NOMO-1 treated with dmso at 0.1 percent for 144 hours (cell line): ENCODE measurements at regions not wholly inside any gene's neighbourhood (a gene's known extent, or its start where the extent isn't known, plus 50 kb on each side); places are given as distances from the start of the nearest gene placed in this dataset.
A peak's percentile ranks its signal among the peaks of the same experiment; 100 is the strongest.

Experiments
- DNase-seq: peaks from one replicate; lab custom pipeline; 2025; ENCODE audit not compliant: unreplicated experiment; lab: John Stamatoyannopoulos, UW

GRCh38 chr10:98332623-98333269 is 64.8 kb upstream of the LOXL4 start:
- no peak for DNase-seq

DNA sequence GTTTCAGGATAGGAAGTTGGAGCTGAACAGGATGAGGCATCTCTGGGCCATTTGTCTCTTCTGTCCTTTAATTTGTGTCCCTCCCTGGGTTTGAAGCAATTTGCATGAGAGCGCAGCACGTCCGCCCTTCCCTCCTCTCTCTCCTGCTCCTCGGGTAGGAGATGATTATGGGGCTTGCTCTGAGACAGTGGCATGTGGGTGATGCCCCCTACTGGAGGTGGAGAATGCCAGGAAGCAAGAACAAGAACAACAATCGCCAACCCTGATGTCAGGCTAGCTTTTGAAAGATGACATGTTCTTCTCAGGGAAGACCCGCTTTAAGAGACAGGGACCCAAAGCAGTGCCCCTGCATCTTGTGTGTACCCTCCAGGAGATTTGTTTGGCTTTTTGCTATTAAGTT is 63.9 kb upstream of the LOXL4 start:
- DNase-seq, result peak; percentile 36

DNA sequence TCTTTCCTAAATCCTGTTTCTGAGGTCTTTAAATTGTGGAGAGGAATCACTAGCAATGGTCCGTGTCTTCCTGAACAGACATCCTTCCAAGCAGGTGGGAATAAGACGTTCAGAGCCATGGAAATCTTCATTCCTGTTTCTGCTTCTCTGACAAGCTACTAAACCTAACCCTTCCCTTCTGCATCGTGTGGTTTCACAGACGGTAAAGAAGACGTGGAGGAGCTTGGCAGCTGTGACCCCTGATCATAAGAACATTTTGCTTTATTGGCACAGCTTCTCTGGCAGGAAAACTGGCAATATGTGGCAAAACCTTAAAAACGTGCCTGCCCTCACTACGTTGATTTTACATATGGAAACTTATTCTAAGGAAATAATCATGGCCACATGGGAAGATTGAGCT is 63.0 kb upstream of the LOXL4 start:
- no peak for DNase-seq

GRCh38 chr10:98328640-98329039 is 60.6 kb upstream of the LOXL4 start:
- DNase-seq, result no peak

- no peak for DNase-seq
These were observed 60.2 kb upstream of the LOXL4 start for GRCh38 chr10:98328163-98328562.

- DNase-seq, result no peak
These were observed 58.6 kb upstream of the LOXL4 start for GRCh38 chr10:98326621-98327027.

GRCh38 chr10:98323221-98324164 is 55.5 kb upstream of the LOXL4 start:
- DNase-seq, result peak; percentile 87

GRCh38 chr10:98321186-98321780 is 53.3 kb upstream of the LOXL4 start:
- no peak for DNase-seq

DNA sequence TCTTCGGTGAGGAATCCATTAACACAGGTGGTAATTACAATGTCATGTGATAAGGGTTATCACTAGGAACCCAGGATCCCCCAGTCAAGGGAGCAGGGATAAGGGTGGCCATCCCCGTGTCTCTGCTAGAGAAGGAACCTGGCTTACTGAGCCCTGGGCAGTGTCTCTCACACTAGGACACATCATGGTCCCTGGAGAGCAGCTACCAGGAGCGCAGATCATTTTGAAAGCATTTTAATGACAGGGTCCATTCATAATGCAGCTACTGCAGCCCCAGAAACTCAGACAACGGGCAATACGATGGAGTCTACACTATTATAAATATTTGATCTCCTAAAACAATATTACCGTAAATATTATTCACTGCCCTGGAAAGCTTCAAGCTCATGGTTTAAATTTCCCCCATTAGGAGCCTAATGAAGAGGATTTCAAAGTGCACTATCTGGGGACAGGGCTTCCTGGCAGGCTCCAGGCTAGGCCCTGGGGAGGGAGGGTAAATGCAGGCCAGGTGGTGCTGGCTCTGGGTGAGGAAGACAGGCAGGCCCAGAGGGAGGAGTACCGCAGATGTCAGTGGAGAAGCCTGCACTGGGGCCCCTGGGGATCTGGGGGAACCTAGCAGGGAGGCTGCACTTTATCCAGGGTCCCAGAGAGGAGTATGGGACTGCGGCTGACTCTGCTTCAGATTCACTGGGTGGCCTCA is 52.6 kb upstream of the LOXL4 start:
- no peak for DNase-seq

GRCh38 chr10:98318861-98319260 is 50.9 kb upstream of the LOXL4 start:
- DNase-seq, result no peak
